Heart left ventricle (tissue), 16 donors: ENCODE measurements at regions not wholly inside any gene's neighbourhood (a gene's known extent, or its start where the extent isn't known, plus 50 kb on each side); places are given as distances from the start of the nearest gene placed in this dataset.

Experiments used
- ATAC-seq, 4 donors: fragments of 200-7000 bp; cut with Tn5 transposase; one replicate each; pipeline ENCODE4 v1.9.1; 2020 to 2022; ENCODE audit warnings: moderate library complexity in 4 of 4, mild to moderate bottlenecking in 3 of 4, moderate number of reproducible peaks in 1 of 4
- DNase-seq, 5 donors: peaks; one replicate each; pipeline ENCODE4 v3.0.0-alpha.2; 2020
- H3K27ac ChIP-seq, 12 donors: fragments of 200-600 bp; sonication (generic) in 4 of 12; one replicate each; pipeline versions ENCODE4 v1.5.0 to v1.8.0; 2016 to 2022; ENCODE audit warnings: mild to moderate bottlenecking in 2 of 12
- H3K27me3 ChIP-seq, 9 donors: fragments of 200-600 bp; sonication (generic) in 2 of 9; one replicate each; pipeline versions ENCODE4 v1.5.1 to v1.8.0; 2016 to 2022; ENCODE audit warnings: mild to moderate bottlenecking in 3 of 9
- H3K36me3 ChIP-seq, 9 donors: fragments of 200-600 bp; sonication (generic) in 2 of 9; one replicate each; pipeline versions ENCODE4 v1.5.0 to v1.8.0; 2018 to 2022; ENCODE audit warnings: mild to moderate bottlenecking in 2 of 9
- H3K4me1 ChIP-seq, 12 donors: fragments of 200-600 bp; sonication (generic) in 4 of 12; one replicate each; pipeline versions ENCODE4 v1.5.0 to v1.8.0; 2016 to 2022; ENCODE audit warnings: mild to moderate bottlenecking in 3 of 12
- H3K4me3 ChIP-seq, 12 donors: fragments of 200-600 bp; sonication (generic) in 4 of 12; one replicate each; pipeline versions ENCODE4 v1.5.0 to v1.8.0; 2017 to 2022; ENCODE audit warnings: mild to moderate bottlenecking in 9 of 12, moderate library complexity in 4 of 12
- H3K9me3 ChIP-seq, 12 donors: fragments of 200-600 bp; sonication (generic) in 4 of 12; one replicate each; pipeline versions ENCODE4 v1.5.0 to v1.8.0; 2016 to 2022; ENCODE audit warnings: mild to moderate bottlenecking in 1 of 12
- POLR2A ChIP-seq, 2 donors: fragments of 450-650 bp; IDR thresholded peaks; one replicate each; pipeline ENCODE4 v1.6.1; 2017; ENCODE audit warnings: antibody characterized with exemption in 2 of 2, mild to moderate bottlenecking in 2 of 2, moderate library complexity in 2 of 2
- WGBS, 4 donors: extraction: QIAGEN DNeasy Blood & Tissue Kit in 2 of 4; methylation state at CpG; one replicate each; pipeline versions ENCODE4 v1.1.5 to v1.1.7; 2013 to 2018; 5-methylcytosine and 5-hydroxymethylcytosine counted together
- intact Hi-C, 10 donors: fragments of 100-400 bp; cut with DNase I; formaldehyde crosslinking; loops; one replicate each; pipeline versions ENCODE4 v1.11.1 to v1.14.2; 2022
- TF ChIP-seq, protein P1 (sequence below), 12 donors: fragments of 200-600 bp; sonication (generic) in 4 of 12; IDR thresholded peaks; one replicate each; pipeline versions ENCODE4 v1.5.0 to v1.8.0; 2018 to 2022; ENCODE audit warnings: antibody characterized with exemption in 12 of 12, mild to moderate bottlenecking in 5 of 12
- donor health status: ischemic (EF 13 %, LVEDD 7.1; RV severe dilation, severe dysfunction).
- donor health status: healthy with polysubstance abuse.
- donor health status: DM: no; HTN: yes; CAD: no.
- donor health status: DM: no; HTN: no; CAD: no.
- donor health status: ischemic (EF 25% LVEDD 6.9; RV normal size, moderate dysfunction).
- donor health status: ischemic (EF 25% LVEDD 5.7; RV mildly dilated, moderate dysfunction).
- donor health status: healthy.
- donor health status: DM: yes; HTN: yes; CAD: no.
- donor health status: ischemic (EF 35%, LVEDD 5.7; RV mildly dilated, moderate dysfunction).
- donor health status: nonischemic (EF 11% LVEDD 7.7; RV severe dilation, severe dysfunction).
- donor health status: DM: yes; HTN: yes; CAD: no.
- donor health status: PGD.
- donor health status: ischemic (EF 29% LVEDD 5.4; RV normal size, mild dysfunction).
- donor health status: nonischemic (EF 23%, LVEDD 6.1; RV moderate dilation, normal function).

DNA sequence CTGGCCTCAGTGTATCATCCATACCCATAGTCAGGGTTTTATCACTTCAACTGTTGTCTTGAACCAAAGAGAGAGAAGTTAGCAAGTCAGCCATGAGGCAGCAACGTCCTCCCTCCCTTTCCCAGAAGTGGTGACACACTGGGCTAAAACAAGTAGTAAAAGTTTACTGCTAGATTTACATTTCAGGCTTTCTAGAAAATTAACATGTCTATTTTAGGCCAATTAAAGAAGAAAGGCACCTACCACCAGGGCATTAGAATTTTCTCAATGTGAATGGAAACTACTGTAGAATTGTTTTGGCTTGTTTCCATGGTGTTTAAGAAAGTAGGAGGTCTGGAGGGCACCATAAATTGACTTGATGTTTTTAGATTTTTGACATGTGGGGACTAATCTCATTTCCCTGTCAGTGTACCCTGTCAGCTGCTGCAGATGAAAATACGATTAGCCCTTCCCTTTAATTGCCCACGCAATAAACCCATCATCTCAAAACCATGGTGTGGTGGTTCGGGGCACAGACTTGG lies 121.8 kb upstream of the ELL2 start:
- 56 to 73% (median 67%) methylated on average over 4 of the region's 4 CpGs for WGBS, 4 donors
- no peaks in the 10 kb centered on the region for H3K27me3 ChIP-seq
- no peak for TF ChIP-seq POLR2A (IDR thresholded peaks at IDR 0.05)
- TF ChIP-seq, protein P1, sequence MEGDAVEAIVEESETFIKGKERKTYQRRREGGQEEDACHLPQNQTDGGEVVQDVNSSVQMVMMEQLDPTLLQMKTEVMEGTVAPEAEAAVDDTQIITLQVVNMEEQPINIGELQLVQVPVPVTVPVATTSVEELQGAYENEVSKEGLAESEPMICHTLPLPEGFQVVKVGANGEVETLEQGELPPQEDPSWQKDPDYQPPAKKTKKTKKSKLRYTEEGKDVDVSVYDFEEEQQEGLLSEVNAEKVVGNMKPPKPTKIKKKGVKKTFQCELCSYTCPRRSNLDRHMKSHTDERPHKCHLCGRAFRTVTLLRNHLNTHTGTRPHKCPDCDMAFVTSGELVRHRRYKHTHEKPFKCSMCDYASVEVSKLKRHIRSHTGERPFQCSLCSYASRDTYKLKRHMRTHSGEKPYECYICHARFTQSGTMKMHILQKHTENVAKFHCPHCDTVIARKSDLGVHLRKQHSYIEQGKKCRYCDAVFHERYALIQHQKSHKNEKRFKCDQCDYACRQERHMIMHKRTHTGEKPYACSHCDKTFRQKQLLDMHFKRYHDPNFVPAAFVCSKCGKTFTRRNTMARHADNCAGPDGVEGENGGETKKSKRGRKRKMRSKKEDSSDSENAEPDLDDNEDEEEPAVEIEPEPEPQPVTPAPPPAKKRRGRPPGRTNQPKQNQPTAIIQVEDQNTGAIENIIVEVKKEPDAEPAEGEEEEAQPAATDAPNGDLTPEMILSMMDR (IDR thresholded peaks at IDR 0.05), result no peak
- H3K4me3 ChIP-seq, result no peak overlapping the region
- H3K4me1 ChIP-seq, result peaks cover 0 to 12% (median 0%) of the 10 kb centered on the region in 12 donors
- ATAC-seq (no peak), DNase-seq (no peak)
- no peak overlapping the region for H3K27ac ChIP-seq
- H3K9me3 ChIP-seq, result no peaks in the 10 kb centered on the region
- no peaks in the 10 kb centered on the region for H3K36me3 ChIP-seq
- intact Hi-C loops, result no loop called here

GRCh38 chr5:96081276-96081858 lies 119.7 kb upstream of the ELL2 start:
- no peak overlapping the region for H3K27ac ChIP-seq
- ATAC-seq, result peak in 2 of 4 donors; percentile 18 to 26
- 48 to 70% (median 58%) methylated on average over 2 of the region's 2 CpGs for WGBS, 4 donors

DNA sequence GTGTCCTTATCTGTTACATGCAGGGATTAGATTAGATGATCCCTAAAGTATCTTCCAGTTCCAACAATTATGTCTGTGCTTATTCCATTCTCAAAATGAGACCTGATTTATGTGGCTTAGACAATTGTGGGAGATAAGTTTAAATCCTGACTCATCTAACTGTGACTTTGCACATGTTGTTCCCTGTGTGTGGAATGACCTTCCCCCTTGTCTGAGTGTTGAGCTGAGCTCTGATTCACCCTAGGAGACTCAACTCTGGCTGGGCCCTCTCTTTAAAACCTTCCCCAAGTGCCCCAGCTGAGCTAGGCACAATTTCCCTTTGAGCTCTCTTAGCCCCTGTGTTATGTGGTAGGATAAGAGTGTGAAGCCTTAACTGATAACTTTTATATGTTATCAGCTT lies 118.9 kb upstream of the ELL2 start:
- peak in 1 of 4 donors; percentile 18 for ATAC-seq
- H3K36me3 ChIP-seq, result no peaks in the 10 kb centered on the region
- peaks cover 0 to 12% (median 0%) of the 10 kb centered on the region in 12 donors for H3K4me1 ChIP-seq
- TF ChIP-seq, protein P1 (IDR thresholded peaks at IDR 0.05), result no peak
- no peak for TF ChIP-seq POLR2A (IDR thresholded peaks at IDR 0.05)
- no peak overlapping the region for H3K4me3 ChIP-seq
- no peaks in the 10 kb centered on the region for H3K27me3 ChIP-seq
- H3K27ac ChIP-seq, result no peak overlapping the region
- DNase-seq, result no peak
- H3K9me3 ChIP-seq, result no peaks in the 10 kb centered on the region
- intact Hi-C loops, result no loop called here

More at GRCh38 chr5:96081276-96081858, 119.7 kb upstream of the ELL2 start:
- no peak for DNase-seq
- TF ChIP-seq, protein P1 (IDR thresholded peaks at IDR 0.05), result no peak
- no peak for TF ChIP-seq POLR2A (IDR thresholded peaks at IDR 0.05)
- intact Hi-C loops, result no loop called here
- H3K27me3 ChIP-seq, result no peaks in the 10 kb centered on the region
- peaks cover 0 to 12% (median 0%) of the 10 kb centered on the region in 12 donors for H3K4me1 ChIP-seq
- no peak overlapping the region for H3K4me3 ChIP-seq
- H3K36me3 ChIP-seq, result no peaks in the 10 kb centered on the region
- H3K9me3 ChIP-seq, result no peaks in the 10 kb centered on the region

DNA sequence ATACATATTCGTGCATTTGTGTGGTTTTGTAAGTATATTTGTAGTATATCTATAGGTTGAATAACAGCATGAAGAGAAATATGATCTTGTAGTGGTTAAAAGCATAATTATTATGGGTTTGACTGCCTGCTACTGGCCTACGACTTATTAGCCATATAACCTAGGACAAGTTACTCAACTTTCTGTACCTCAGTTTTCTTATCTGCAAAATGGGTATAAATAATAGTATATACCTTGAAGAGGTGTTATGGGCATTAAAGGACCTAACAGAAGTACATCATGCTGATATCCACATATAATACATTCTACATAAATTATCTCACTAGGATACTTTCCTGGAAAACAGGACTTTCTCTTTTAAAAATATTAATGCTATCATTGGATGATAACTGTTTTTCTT lies 118.3 kb upstream of the ELL2 start:
- intact Hi-C loops, result no loop called here
- Histone ChIP-seq H3K27ac (no peak overlapping the region), H3K9me3 (no peaks in the 10 kb centered on the region), H3K4me3 (no peak overlapping the region), H3K4me1 (peaks cover 0 to 12% (median 0%) of the 10 kb centered on the region in 12 donors), H3K27me3 (no peaks in the 10 kb centered on the region), H3K36me3 (no peaks in the 10 kb centered on the region)
- ATAC-seq (no peak), DNase-seq (no peak)
- 72 to 80% (median 78%) methylated on average over 2 of the region's 2 CpGs for WGBS, 4 donors
- TF ChIP-seq, protein P1 (IDR thresholded peaks at IDR 0.05), result no peak
- TF ChIP-seq POLR2A (IDR thresholded peaks at IDR 0.05), result no peak
